ENCODE measurements at regions not wholly inside any gene's neighbourhood (a gene's known extent, or its start where the extent isn't known, plus 50 kb on each side); places are given as distances from the start of the nearest gene placed in this dataset.

DNA sequence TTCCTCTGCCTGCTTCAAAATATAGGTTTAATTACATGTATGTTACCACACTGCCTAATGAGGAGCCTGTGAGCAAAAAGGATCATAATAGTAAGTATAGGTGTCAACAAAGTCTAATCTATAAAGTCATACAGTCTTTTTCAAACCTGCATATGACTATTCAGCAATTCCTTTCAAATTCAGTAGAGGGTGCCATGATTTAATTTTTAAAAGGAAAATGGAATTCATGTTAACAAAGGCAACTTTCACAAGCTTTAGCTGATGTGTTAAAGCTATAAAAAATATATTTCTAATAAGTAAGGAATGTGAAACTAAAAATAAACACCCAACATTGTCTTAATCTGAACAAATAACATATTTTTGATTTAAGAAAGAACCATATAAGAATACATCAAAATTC is 52.1 kb downstream of the MPP7 start:
- DNase-seq (ENCODE audit: low read depth in 2 of 2), result peak; percentile 13 to 53

DNA sequence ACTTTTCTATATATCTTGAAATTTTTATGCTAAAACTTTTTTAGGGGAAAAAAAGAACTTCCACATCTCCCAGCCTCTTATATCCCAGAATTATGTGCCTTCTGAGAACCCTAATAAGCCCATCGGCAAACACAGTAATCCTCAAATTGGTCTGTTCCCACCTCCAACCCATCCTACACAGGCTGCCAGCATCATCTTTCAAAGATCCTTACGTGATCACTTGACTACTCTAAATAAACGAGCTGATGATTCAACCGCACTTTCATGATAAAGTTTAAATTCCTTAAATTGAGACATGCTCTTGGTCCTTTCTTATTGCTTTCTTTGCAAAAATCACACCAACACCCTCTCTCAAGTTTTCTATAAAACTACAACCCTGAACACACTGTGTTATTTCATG is 52.5 kb downstream of the MPP7 start:
- no peak for DNase-seq (ENCODE audit: low read depth in 2 of 2)

DNA sequence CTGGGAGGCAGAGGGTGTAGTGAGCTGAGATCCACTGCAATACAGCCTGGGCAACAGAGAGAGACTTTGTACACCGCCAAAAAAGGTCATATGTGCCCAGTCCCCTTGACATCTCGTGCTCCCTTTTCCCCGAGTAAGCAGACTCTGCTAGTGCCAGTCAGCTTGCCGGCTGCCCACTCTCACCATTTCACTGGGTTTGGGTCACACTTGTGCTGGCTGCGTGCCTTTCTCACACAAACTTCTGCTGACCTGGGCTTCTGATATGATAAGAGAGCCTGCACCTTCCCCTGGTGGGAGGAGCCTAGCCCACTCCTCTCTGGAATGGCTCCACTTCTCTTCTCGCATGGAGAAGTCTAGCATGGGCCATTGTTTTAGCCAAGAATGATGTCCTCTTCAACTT is 53.4 kb downstream of the MPP7 start:
- DNase-seq (ENCODE audit: low read depth in 2 of 2), result no peak

DNA sequence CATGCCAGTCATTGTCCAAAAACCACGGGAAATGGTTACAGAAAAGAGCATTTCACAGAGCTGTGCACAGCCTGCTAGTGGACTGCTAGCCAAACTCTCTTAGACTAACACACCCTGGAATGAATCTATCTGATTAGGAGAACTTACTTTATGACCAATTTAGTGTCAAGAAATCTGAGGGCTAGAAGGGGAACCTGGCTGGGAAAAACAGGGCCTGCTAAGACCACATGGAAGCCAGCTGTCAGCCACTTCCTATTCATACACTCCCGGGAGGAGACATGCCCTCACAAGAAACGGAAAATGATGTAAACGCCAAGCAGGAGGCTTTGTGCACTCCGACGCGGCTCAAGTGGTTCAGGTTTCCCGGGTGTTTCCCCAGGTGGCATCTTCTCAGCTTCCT is 54.8 kb downstream of the MPP7 start:
- peak in 1 of 2 donors; percentile 38 for DNase-seq (ENCODE audit: low read depth in 2 of 2)

DNA sequence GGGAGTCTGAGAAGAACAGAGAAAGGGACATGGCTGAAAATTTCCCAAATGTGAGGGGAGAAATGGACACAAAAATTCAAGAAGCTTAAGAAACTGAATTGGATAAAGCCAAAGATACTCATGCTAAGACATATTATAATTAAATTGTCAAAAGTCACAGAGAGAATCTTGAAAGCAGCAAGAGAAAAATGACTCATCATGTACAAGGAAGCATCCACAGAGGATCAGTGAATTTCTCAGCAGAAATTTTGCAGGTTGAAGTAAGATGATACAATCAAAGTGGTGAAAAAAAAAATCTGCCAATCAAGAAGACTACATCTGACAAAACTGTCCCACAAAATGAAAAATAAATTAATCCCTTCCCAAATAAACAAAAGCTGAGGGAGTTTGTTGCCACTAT is 56.8 kb downstream of the MPP7 start:
- DNase-seq (ENCODE audit: low read depth in 2 of 2), result no peak

DNA sequence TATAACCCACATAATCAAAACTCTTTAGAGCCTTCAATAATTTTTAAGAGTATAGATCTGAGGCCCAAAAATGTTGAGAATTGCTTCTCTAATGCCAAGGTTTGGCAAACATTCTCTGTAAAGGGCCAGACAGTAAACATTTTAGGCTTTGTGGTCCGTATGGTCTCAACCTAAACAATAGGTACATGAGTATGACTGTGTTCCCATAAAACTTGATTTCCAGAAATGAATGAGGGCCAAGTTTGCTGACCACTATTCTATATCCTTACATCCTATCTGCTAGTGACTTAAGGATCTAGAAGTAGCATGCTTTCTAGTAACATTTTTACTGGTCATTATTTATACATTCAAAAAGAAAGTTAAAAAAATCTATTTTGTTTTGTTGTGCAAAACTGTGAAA is 58.9 kb downstream of the MPP7 start:
- no peak for DNase-seq (ENCODE audit: low read depth in 2 of 2)

DNA sequence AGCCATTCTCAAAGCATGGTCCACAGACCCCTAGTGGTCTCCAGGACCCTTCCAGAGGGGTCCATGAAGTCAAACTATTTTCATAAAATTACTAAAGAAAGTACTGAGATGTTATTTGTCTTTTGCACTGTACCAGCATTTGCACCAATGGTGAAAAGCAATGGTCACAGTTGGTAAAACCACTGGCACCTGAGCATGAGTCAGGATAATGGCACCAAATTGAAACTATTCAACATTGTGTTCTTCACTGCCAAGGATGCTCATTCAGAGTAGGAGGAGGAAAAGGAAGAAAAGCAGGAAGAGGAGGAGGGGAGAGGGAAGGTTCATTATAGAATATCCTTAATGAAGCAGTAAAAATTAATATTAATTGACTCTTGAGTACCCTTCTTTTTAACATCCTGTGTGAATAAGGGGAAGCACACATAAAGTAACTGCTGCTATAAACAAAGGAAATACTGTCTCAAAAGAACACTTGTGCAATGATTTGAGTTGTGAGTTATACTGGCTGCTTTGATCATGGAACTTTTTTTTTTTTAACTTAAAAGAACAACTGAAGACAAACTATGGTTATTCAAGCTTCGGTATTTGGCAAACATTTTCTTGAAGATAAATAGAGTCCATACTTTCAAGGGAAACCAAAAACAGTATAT is 60.2 kb downstream of the MPP7 start:
- DNase-seq (ENCODE audit: low read depth in 2 of 2), result no peak

DNA sequence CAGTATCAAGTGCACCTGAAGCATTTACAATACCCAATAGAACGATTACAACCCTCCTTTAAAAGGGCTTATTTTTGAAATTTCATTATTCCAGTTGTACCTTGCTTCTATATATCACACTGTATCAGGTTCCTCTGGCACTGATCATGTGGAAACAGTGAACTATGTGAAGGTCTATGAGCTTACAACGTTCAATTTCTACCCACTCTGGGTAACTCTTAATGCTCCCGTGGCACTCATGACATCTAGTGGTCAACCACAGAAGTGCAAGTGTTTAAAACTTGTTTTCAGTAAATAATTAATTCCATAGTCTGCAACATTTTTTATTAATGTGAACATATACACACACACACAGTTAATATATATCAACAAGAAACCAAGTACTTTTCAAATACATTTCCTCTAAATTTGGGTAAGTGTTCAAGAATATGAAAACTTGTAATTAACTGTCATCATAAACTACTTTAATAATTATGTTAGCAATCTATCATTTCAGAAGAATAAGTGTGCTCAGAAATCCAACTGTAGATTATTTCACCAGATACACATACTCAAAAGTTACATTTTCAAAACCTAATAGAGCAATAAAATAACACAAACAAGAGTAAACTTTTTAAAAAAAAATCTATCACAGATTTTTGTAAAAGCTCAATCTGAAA is 61.0 kb downstream of the MPP7 start:
- peak; percentile 59 to 84 for DNase-seq (ENCODE audit: low read depth in 2 of 2)

DNA sequence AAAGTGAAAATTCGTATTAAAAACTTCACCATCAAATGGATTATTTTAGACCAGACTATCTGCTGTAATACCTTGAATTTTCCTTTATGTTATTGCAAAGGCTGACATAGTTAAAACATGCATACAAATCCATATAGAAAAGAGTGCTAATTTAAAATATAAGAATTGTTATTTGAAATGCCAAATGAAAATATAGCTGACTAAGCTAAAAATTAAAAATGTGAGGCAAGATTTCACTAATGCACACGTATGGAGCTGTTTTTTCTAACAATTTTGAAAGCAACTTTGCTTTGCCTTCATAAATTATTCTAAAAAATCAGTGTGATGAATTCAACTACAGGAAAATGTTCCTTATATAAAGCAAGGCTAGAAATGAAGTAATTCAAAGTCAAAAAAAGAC is 62.5 kb downstream of the MPP7 start:
- DNase-seq (ENCODE audit: low read depth in 2 of 2), result no peak

DNA sequence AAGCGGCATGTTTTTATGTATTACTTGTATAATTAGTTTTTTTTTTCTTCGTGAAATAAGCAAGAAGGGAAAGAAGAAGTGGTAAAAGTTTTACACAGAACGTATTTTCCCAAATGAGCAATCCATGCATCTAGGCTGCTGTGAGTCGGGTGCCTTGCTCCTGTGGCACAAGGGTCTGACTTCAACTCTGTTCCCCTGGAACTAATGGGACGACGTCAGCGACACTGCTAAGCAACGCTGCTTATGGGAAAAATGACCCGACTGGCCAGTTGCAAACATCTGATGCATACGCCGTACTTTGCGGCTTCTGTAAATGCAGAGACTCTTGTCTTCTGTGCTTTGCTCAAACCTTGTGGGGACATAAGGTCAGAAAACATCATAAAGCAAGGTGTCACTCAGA is 66.3 kb downstream of the MPP7 start:
- no peak for DNase-seq (ENCODE audit: low read depth in 2 of 2)

DNA sequence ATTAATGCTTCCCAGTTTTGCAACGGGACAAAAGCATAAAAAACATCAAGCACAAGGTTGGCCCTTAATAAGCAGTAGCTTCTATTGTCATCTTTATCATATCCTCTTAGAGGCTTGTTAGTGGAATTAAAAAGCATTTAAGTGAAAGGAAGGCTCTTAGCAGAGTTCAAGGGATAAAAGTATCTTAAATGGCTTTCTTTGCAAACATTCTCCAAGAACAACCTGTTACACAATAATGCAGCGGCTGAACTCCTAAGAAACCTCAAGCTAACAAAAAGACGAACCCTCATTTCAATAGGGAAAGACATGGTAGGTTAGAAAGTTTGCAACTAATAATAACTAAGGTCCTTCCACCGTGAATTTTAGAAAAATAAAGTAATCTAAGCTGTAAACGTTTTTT is 82.1 kb downstream of the MPP7 start:
- no peak for DNase-seq (ENCODE audit: low read depth in 2 of 2)

DNA sequence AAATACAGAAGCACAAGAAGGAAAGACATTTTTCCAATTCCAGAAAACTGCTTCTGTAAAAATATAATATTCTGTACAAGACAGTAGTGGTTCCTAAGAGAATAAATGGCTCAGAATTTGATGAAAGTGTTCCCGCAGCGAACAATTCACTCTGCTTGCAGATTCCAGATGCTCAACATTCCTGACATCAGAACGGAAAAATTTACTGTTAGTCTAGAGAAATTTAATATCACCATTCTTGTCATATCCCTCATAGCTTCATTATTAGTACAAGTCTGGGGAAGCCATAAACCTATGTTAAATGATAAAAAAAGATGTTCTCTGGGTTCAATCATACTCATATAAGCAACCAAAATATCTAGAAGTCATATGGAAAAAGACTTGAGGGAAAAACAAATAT is 83.6 kb downstream of the MPP7 start:
- no peak for DNase-seq (ENCODE audit: low read depth in 2 of 2)

DNA sequence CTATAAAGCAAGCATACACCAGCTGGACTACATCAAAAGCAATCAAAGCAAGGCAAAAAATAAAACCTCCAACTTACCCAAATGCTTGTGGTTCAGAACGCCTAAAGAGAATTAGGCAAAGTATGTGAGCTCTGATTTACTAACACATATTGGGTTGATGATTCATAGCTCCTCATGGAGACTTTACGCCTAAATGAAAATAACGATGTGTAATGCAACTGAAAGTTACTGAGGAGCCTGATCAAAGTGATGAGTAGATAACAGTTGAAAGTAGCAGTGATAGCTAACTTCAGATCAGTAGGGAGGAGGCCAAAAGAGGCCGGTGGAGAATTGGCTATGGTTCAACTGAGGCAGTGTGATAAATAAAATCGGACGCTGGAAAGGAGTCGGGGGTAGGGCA is 85.0 kb downstream of the MPP7 start:
- no peak for DNase-seq (ENCODE audit: low read depth in 2 of 2)

DNA sequence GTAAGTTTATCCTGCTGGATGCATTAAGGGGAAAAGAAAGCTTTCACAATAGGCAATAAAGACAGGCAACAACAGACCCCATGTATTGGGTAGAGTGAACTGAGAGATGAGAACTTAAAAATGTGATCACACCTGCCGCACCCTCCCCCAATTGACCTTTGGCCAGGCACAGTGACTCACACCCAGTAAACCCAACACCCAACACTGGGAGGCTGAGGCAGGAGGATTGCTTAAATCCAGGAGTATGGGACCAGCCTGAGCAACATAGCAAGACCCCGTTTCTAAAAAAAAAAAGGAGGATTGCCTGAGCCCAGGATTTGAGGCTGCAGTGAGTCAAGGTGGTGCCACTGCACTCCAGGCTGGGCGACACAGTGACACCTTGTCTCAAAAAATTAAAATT is 86.9 kb downstream of the MPP7 start:
- DNase-seq (ENCODE audit: low read depth in 2 of 2), result no peak

DNA sequence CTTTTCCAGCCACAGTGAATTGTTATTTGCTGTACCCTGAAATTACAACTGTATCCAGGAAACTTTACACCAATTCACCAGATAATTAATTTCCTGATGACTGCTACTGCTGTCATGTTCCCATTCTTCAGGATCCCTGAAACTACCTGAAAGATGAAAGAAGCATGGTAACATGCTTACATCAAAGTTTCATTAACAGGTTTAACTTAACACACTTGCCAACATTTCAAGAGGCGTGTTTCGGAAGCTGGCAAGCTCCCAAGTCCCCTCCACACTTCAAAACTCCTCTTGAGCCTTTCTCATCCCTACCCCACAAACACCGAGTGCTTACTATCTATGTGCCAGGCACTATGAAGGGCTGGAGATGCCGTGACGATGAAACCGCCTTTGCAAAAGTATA is 88.6 kb downstream of the MPP7 start:
- DNase-seq (ENCODE audit: low read depth in 2 of 2), result no peak

DNA sequence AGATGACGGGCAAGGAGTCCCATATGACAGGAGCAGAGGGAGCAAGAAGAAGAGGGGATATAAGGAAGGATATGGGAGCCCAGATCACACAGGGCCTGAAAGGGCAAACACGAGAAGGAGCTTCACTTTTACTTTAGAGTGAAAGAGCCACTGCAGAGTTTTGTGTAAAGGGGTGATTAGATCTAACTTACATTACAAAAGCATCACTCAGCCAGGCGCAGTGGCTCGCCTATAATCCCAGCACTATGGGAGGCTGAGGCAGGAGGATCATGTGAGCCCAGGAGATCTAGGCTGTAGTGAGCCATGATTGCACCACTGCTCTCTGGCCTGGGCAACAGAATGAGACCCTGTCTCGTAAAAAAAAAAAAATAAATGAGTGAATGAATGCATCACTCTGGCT is 91.1 kb downstream of the MPP7 start:
- no peak for DNase-seq (ENCODE audit: low read depth in 2 of 2)

DNA sequence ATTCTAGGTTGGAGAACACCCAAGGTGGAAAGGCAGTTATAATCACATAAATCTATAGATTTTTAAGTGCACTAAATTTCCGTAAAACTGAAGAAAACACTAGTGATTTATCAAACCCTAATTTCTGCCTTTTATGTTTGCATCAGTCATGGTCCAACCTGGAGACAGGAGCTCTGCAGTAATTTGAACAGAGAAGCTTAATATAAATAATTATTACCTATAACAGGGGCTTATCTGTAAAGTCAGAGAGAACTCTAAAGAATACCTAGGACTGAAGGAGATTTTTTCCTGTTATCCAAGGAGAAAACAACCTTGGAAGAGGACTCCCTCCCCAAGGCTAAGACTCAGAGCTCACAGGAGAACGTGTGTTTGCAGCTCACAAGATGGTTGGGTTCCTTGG is 95.1 kb downstream of the MPP7 start:
- no peak for DNase-seq (ENCODE audit: low read depth in 2 of 2)

DNA sequence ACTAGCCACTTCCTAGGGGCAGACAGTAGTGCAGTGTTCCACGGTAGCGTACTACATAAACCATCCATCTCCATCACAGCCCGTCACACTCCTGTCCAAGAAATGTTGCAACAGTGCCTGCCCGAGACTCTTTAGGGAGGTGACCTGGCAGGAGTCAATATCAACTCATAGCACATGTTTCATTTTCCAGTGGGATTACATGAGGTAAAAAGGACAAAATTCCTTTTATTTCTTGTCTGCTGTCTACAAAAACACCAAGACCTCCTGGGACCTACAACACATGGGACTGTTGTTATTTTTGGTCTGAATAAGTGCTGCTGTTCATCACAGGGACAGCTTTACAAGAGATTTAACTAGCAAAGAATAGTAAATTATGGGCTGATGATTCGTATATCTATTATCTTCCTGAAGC is 99.9 kb downstream of the MPP7 start:
- DNase-seq (ENCODE audit: low read depth in 2 of 2), result no peak

DNA sequence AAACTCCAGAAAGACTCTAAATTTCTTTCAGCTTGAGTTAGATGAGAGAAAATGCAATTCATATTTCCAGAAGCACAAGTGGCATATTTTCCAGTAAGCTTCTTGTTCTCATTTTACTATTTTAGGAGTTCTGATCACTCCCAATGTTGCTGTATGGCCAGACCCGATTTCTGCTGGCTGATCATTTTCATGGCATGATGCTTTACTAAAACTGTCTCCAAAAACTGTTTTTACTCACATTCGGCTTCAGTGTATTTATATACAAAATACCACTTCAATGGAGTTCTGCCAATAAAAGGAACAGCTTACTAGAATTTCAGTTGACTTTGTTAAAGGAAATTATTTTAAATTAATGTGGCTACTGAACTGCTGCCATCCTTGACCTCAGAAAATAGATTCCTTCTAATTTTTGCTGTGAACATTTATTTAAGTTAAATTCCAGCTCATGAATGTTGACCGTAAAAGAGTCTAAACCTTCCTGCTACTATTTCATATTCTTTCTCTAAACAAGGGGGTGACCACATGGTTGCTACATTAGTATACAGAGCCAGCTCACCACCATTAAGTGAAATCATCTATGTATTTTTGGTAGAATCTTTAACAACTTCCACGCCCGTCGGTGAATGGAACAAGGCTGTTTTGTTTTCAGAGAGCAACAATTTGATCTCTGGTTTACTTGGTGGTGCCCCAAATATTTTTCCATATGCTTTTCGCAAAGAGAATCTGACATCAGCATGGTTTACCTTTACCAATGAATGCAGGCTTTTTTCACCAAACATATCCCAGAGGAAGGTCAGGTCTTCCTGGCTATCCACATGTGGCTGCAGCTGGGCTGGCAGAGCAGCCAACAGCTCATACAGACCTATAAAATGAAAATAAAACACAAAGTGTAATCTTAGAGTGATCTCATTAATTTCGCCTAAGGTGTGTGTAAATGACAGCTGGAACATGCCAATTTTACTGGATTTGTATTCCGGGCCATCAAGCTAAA is 101.2 kb downstream of the MPP7 start:
- no peak for DNase-seq (ENCODE audit: low read depth in 2 of 2)

DNA sequence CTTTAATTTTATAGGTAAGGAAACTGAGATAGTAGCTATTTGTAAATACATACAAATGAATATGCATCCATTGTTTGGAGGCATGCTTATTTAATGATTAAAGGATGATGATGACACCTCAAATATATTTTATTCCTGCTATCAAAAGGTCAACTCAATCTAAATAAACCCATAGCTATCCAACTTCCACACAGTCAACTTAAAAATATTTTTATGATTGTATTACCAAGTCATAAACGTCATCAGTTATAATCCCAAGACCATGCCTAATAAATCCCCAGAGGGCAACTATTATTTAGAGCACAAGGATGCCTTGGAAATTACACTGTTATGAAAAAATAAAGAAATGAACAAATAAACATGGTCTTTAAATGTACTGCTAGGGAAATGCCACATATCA is 102.1 kb downstream of the MPP7 start:
- DNase-seq (ENCODE audit: low read depth in 2 of 2), result no peak

DNA sequence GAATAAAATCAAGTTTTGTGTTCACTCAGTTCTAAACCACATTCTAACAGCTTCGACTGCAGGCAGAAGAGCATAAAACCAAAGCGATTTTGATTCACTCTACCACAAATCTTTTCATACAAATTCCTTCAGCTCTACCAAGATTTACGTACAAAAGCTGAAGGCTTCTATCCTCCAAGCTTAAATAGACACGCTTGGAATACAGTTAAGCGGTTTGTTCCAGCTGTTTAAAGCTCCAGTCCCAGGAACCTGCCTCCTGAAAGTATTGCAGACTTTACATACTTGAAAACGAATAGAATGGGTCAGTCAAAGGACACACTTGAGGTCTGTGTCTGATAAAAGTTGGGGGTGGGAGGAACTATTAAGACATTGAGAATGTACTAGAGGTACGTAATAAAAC is 102.9 kb downstream of the MPP7 start:
- DNase-seq (ENCODE audit: low read depth in 2 of 2), result no peak

DNA sequence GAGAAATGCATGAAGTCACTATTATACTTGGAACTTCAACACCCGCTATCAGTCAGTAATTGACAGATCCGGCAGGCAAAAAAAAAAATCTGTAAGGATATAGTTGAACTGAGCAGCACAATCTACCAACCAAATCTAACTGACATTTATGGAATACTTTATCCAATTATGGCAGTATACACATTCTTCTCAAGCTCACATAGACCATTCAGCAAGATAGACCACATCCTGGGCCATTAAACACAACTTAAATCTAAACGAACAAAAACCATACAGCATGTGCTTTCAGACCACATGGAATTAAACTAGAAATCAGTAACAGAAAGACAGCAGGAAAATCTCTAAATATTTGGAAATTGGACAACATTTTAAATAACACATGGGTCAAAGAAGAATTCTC is 112.7 kb downstream of the MPP7 start:
- no peak for DNase-seq (ENCODE audit: low read depth in 2 of 2)

DNA sequence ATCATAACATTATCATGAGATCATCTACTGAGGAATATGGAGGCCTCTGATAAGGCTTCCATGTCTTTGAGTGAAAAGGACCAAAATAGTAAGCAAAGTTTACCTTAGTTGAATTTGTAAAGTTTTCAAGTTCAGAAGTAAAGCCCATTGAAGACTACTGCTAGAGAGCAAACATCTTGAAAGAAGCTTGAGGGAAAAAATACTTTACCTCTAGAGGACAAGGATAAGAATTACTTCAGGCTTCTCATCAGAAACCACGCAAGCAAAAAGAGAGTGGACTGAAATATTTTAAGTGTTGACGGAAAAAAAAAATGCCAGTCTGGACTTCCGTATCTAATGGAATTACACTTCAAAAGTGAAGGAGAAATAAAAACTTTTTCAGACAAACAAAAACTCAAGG is 114.3 kb downstream of the MPP7 start:
- no peak for DNase-seq (ENCODE audit: low read depth in 2 of 2)

Data from lung microvascular endothelial cell (primary cell).